ENCODE measurements at regions not wholly inside any gene's neighbourhood (a gene's known extent, or its start where the extent isn't known, plus 50 kb on each side); places are given as distances from the start of the nearest gene placed in this dataset.

DNA sequence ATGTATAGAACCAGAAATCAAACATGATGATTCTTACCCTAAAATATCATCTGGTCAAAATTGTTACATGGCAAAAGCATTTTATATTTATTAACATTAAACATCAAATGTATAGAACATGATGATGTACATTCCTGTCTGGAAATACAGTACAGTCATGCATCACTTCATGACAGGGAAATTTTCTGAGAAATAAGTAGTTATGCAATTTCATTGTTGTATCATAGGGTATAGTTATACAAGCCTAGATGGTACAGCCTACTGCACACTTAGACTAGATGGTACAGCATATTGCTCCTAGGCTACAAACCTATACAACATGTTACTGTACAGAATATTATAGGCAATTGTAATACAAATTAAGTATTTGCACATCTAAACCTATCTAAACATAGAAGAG lies 64.6 kb upstream of the VCAN start (continued):
- TF ChIP-seq POLR3A (IDR thresholded peaks at IDR 0.05; ENCODE audit: borderline replicate concordance, extremely low read depth, insufficient read depth, insufficient read length) (no peak), PCBP2 (IDR thresholded peaks at IDR 0.05; ENCODE audit: low read depth, low read length, poor library complexity, severe bottlenecking) (no peak), TAF1 (IDR thresholded peaks at IDR 0.05; ENCODE audit: control insufficient read depth, extremely low read depth, insufficient read depth, low read length, severe bottlenecking) (no peak), MAFK (IDR thresholded peaks at IDR 0.05; ENCODE audit: low read length) (no peak)

DNA sequence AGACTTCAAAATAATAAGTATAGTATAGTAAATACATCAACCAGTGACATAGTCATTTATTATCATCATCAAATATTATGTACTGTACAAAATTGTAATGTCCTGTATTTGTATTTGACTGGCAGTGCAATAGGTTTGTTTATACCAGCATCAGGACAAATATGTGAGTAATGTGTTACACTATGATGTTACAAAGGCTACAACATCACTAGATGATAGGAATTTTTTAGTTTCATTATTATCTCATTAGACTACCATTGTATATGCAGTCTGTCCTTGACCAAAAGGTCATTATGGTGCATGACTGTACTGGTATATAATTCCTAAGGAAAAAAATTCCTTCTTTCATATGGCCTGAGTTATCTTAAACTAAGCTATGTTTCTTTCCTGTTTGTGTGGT lies 63.6 kb upstream of the VCAN start:
- H3K27me3 ChIP-seq (ENCODE audit: control insufficient read depth in 2 of 2, insufficient read depth in 2 of 2, low read length in 2 of 2) = no peaks in the 10 kb centered on the region
- DNase-seq (ENCODE audit: extremely low read depth in 1 of 4, low spot score in 3 of 4) = no peak
- H2AFZ ChIP-seq (ENCODE audit: low read depth, low read length) = no peak overlapping the region
- no peak for ATAC-seq
- H3K4me2 ChIP-seq (ENCODE audit: insufficient read depth, low read length) = no peak overlapping the region
- BruUV-seq (replicated peaks) = no TSS peak
- no peaks in the 10 kb centered on the region for H3K9me3 ChIP-seq (replicated peaks; ENCODE audit: control insufficient read depth, insufficient read depth, low read depth, low read length)
- no peaks in the 10 kb centered on the region for H3K36me3 ChIP-seq (ENCODE audit: control insufficient read depth, insufficient read depth, low read length)
- ChIA-PET POLR2A (interaction anchor here (0.7 kb wide), 1 partner anchor 273 kb away, joined by 3 read pairs; no protein-coding TSS in a partner anchor), CTCF (ENCODE audit: low intra/inter-chr PET ratio) (no interaction called here)
- in situ Hi-C loops (cut with MboI) (no loop called here), intact Hi-C loops (cut with micrococcal nuclease) (no loop called here)
- no peak overlapping the region for H3K27ac ChIP-seq (ENCODE audit: extremely low read depth, low read depth, low read length)
- no peaks in the 10 kb centered on the region for H3K4me1 ChIP-seq (replicated peaks in 1 of 2; ENCODE audit: control insufficient read depth in 2 of 2, insufficient read depth in 2 of 2, low read length in 2 of 2)
- H3K79me2 ChIP-seq (ENCODE audit: control insufficient read depth, insufficient read depth, low read length) = no peaks in the 10 kb centered on the region
- no peak for FAIRE-seq
- no peaks in the 10 kb centered on the region for H3K9me1 ChIP-seq (ENCODE audit: control insufficient read depth, insufficient read depth, low read length)
- H3K9ac ChIP-seq (ENCODE audit: insufficient read depth in 1 of 2, low read depth in 2 of 2, low read length in 2 of 2) = no peak overlapping the region
- no peaks in the 10 kb centered on the region for H4K20me1 ChIP-seq (replicated peaks; ENCODE audit: control insufficient read depth, insufficient read depth, low read length)
- no peak overlapping the region for H3K4me3 ChIP-seq
- TF ChIP-seq, protein P1, sequence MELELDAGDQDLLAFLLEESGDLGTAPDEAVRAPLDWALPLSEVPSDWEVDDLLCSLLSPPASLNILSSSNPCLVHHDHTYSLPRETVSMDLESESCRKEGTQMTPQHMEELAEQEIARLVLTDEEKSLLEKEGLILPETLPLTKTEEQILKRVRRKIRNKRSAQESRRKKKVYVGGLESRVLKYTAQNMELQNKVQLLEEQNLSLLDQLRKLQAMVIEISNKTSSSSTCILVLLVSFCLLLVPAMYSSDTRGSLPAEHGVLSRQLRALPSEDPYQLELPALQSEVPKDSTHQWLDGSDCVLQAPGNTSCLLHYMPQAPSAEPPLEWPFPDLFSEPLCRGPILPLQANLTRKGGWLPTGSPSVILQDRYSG (tag; conservative IDR thresholded peaks at IDR 0.05; ENCODE audit: low read depth) = no peak
- TF ChIP-seq SREBF1 (IDR thresholded peaks at IDR 0.05; ENCODE audit: borderline replicate concordance, low read depth, low read length) (no peak), HOMEZ (CRISPR knock-in tag; IDR thresholded peaks at IDR 0.05) (no peak), POLR2H (tag; IDR thresholded peaks at IDR 0.05; ENCODE audit: low read depth) (no peak), ZBTB34 (CRISPR knock-in tag; IDR thresholded peaks at IDR 0.05) (no peak), NR2F6 (CRISPR knock-in tag; IDR thresholded peaks at IDR 0.05) (no peak), ZBTB1 (CRISPR knock-in tag; IDR thresholded peaks at IDR 0.05; ENCODE audit: borderline replicate concordance, low read depth) (no peak), MTF1 (CRISPR knock-in tag; IDR thresholded peaks at IDR 0.05; ENCODE audit: borderline replicate concordance) (no peak), RBM39 (optimal IDR thresholded peaks at IDR 0.05; ENCODE audit: low read depth, low read length) (no peak), ZNF174 (CRISPR knock-in tag; IDR thresholded peaks at IDR 0.05) (no peak), BDP1 (IDR thresholded peaks at IDR 0.05; ENCODE audit: insufficient read depth, insufficient read length) (no peak)
- TF ChIP-seq, protein P2, sequence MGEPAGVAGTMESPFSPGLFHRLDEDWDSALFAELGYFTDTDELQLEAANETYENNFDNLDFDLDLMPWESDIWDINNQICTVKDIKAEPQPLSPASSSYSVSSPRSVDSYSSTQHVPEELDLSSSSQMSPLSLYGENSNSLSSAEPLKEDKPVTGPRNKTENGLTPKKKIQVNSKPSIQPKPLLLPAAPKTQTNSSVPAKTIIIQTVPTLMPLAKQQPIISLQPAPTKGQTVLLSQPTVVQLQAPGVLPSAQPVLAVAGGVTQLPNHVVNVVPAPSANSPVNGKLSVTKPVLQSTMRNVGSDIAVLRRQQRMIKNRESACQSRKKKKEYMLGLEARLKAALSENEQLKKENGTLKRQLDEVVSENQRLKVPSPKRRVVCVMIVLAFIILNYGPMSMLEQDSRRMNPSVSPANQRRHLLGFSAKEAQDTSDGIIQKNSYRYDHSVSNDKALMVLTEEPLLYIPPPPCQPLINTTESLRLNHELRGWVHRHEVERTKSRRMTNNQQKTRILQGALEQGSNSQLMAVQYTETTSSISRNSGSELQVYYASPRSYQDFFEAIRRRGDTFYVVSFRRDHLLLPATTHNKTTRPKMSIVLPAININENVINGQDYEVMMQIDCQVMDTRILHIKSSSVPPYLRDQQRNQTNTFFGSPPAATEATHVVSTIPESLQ (CRISPR knock-in tag; IDR thresholded peaks at IDR 0.05) = no peak
